Tibial artery (tissue), 4 donors: ENCODE measurements at regions not wholly inside any gene's neighbourhood (a gene's known extent, or its start where the extent isn't known, plus 50 kb on each side); places are given as distances from the start of the nearest gene placed in this dataset.

Experiments
- DNase-seq, 2 donors: peaks; one replicate each; pipeline ENCODE4 v3.0.0-alpha.2; 2019
- H3K27ac ChIP-seq, 2 donors: fragments of 200-600 bp; sonication (generic) in 1 of 2; 1 replicate in 1 of 2; 2 replicates in 1 of 2; pipeline ENCODE4 v1.5.1; 2018 to 2019; ENCODE audit warnings: mild to moderate bottlenecking in 1 of 2
- H3K27me3 ChIP-seq, 2 donors: fragments of 200-600 bp; sonication (generic) in 1 of 2; one replicate each; pipeline versions ENCODE4 v1.5.1 to v1.6.0; 2016 to 2019
- H3K36me3 ChIP-seq, 3 donors: fragments of 200-600 bp; sonication (generic) in 2 of 3; one replicate each; pipeline ENCODE4 v1.5.1; 2016 to 2019; ENCODE audit warnings: mild to moderate bottlenecking in 2 of 3
- H3K4me1 ChIP-seq, 4 donors: fragments of 200-600 bp; sonication (generic) in 2 of 4; 1 replicate in 3 of 4; 2 replicates in 1 of 4; pipeline ENCODE4 v1.5.1; 2016 to 2019
- H3K4me3 ChIP-seq, 2 donors: fragments of 200-600 bp; sonication (generic) in 1 of 2; 1 replicate in 1 of 2; 2 replicates in 1 of 2; pipeline ENCODE4 v1.5.1; 2018 to 2019; ENCODE audit warnings: mild to moderate bottlenecking in 2 of 2
- H3K9me3 ChIP-seq, 3 donors: fragments of 200-600 bp; sonication (generic) in 1 of 3; one replicate each; pipeline ENCODE4 v1.5.1; 2016 to 2019
- CTCF ChIP-seq, 2 experiments: fragments of 200-600 bp in 1 of 2; fragments of 450-650 bp in 1 of 2; IDR thresholded peaks; one replicate each; pipeline ENCODE4 v1.5.1; 2017 to 2019; ENCODE audit warnings: antibody characterized with exemption in 2 of 2, mild to moderate bottlenecking in 1 of 2, moderate library complexity in 1 of 2
- intact Hi-C: fragments of 100-400 bp; cut with DNase I; formaldehyde crosslinking; loops from one replicate; pipeline ENCODE4 v1.15.0; 2023; ENCODE audit warnings: low total_unique reads

- H3K27me3 ChIP-seq: no peaks in the 10 kb centered on the region
- H3K4me1 ChIP-seq: no peaks in the 10 kb centered on the region
- no peak for DNase-seq
- no peak for TF ChIP-seq CTCF (IDR thresholded peaks at IDR 0.05)
- intact Hi-C loops: no loop called here
- H3K9me3 ChIP-seq: no peaks in the 10 kb centered on the region
- no peaks in the 10 kb centered on the region for H3K36me3 ChIP-seq
- H3K27ac ChIP-seq: no peak overlapping the region
- H3K4me3 ChIP-seq: no peak overlapping the region
Measured at GRCh38 chrX:95675794-95676193, 1008.8 kb upstream of the DIAPH2 start.

GRCh38 chrX:95678679-95679078 is 1006.0 kb upstream of the DIAPH2 start:
- Histone ChIP-seq H3K4me1 (no peaks in the 10 kb centered on the region), H3K27me3 (no peaks in the 10 kb centered on the region), H3K9me3 (no peaks in the 10 kb centered on the region), H3K36me3 (no peaks in the 10 kb centered on the region), H3K27ac (no peak overlapping the region), H3K4me3 (no peak overlapping the region)
- no peak for TF ChIP-seq CTCF (IDR thresholded peaks at IDR 0.05)
- intact Hi-C loops: no loop called here
- no peak for DNase-seq

GRCh38 chrX:95693365-95693764 is 991.3 kb upstream of the DIAPH2 start:
- H3K27ac ChIP-seq: no peak overlapping the region
- no peaks in the 10 kb centered on the region for H3K4me1 ChIP-seq
- H3K4me3 ChIP-seq: no peak overlapping the region
- no peaks in the 10 kb centered on the region for H3K9me3 ChIP-seq
- no peaks in the 10 kb centered on the region for H3K36me3 ChIP-seq
- intact Hi-C loops: no loop called here
- no peaks in the 10 kb centered on the region for H3K27me3 ChIP-seq
- no peak for DNase-seq
- TF ChIP-seq CTCF (IDR thresholded peaks at IDR 0.05): no peak

GRCh38 chrX:95703696-95704095 is 980.9 kb upstream of the DIAPH2 start:
- no peak overlapping the region for H3K4me3 ChIP-seq
- DNase-seq: no peak
- H3K27ac ChIP-seq: no peak overlapping the region
- no peak for TF ChIP-seq CTCF (IDR thresholded peaks at IDR 0.05)
- H3K9me3 ChIP-seq: peaks cover 0 to 6% (median 0%) of the 10 kb centered on the region in 3 donors
- intact Hi-C loops: no loop called here
- no peaks in the 10 kb centered on the region for H3K36me3 ChIP-seq
- H3K27me3 ChIP-seq: no peaks in the 10 kb centered on the region
- no peaks in the 10 kb centered on the region for H3K4me1 ChIP-seq

- Histone ChIP-seq H3K36me3 (no peaks in the 10 kb centered on the region), H3K27ac (no peak overlapping the region), H3K27me3 (no peaks in the 10 kb centered on the region), H3K4me3 (no peak overlapping the region), H3K4me1 (no peaks in the 10 kb centered on the region), H3K9me3 (no peaks in the 10 kb centered on the region)
- no peak for TF ChIP-seq CTCF (IDR thresholded peaks at IDR 0.05)
- intact Hi-C loops: no loop called here
- no peak for DNase-seq
Measured at GRCh38 chrX:95716841-95717240, 967.8 kb upstream of the DIAPH2 start.

GRCh38 chrX:95718746-95719145 is 965.9 kb upstream of the DIAPH2 start:
- Histone ChIP-seq H3K4me1 (no peaks in the 10 kb centered on the region), H3K4me3 (no peak overlapping the region), H3K27me3 (no peaks in the 10 kb centered on the region), H3K36me3 (no peaks in the 10 kb centered on the region), H3K27ac (no peak overlapping the region), H3K9me3 (no peaks in the 10 kb centered on the region)
- no peak for DNase-seq
- intact Hi-C loops: no loop called here
- TF ChIP-seq CTCF (IDR thresholded peaks at IDR 0.05): no peak
